Uterus (tissue), 3 donors: ENCODE measurements at regions not wholly inside any gene's neighbourhood (a gene's known extent, or its start where the extent isn't known, plus 50 kb on each side); places are given as distances from the start of the nearest gene placed in this dataset.

Experiments used
- DNase-seq, 2 donors: peaks; one replicate each; pipeline ENCODE4 v3.0.0-alpha.2; 2019 to 2020
- H3K27ac ChIP-seq, 2 donors: fragments of 200-600 bp; sonication (generic); 1 replicate in 1 of 2; 2 replicates in 1 of 2; pipeline ENCODE4 v1.5.1; 2016 to 2018
- H3K27me3 ChIP-seq, 2 donors: fragments of 200-600 bp; sonication (generic); one replicate each; pipeline ENCODE4 v1.5.1; 2018 to 2019; ENCODE audit warnings: control low read depth in 1 of 2
- H3K36me3 ChIP-seq, 2 donors: fragments of 200-600 bp; sonication (generic); one replicate each; pipeline ENCODE4 v1.5.1; 2019; ENCODE audit warnings: control low read depth in 1 of 2
- H3K4me1 ChIP-seq, 2 donors: fragments of 200-600 bp; sonication (generic); one replicate each; pipeline ENCODE4 v1.5.1; 2018 to 2019; ENCODE audit warnings: control low read depth in 1 of 2
- H3K4me3 ChIP-seq, 2 donors: fragments of 200-600 bp; sonication (generic); 1 replicate in 1 of 2; 2 replicates in 1 of 2; pipeline ENCODE4 v1.5.1; 2018 to 2019; ENCODE audit warnings: mild to moderate bottlenecking in 1 of 2
- H3K9me3 ChIP-seq, 2 donors: fragments of 200-600 bp; sonication (generic); one replicate each; pipeline ENCODE4 v1.5.1; 2019; ENCODE audit warnings: control low read depth in 1 of 2
- POLR2A ChIP-seq, 2 donors: fragments of 450-650 bp; IDR thresholded peaks; one replicate each; pipeline ENCODE4 v1.6.1; 2016; ENCODE audit warnings: antibody characterized with exemption in 2 of 2, mild to moderate bottlenecking in 1 of 2, moderate library complexity in 1 of 2
- intact Hi-C: fragments of 100-400 bp; cut with DNase I; formaldehyde crosslinking; loops from one replicate; pipeline ENCODE4 v1.15.1; 2023; ENCODE audit warnings: low total_unique reads
- TF ChIP-seq, protein P1 (sequence below), 4 experiments: fragments of 200-600 bp in 2 of 4; fragments of 450-650 bp in 2 of 4; sonication (generic) in 2 of 4; IDR thresholded peaks; one replicate each; pipeline ENCODE4 v1.5.1; 2016 to 2019; ENCODE audit warnings: antibody characterized with exemption in 4 of 4, mild to moderate bottlenecking in 2 of 4, moderate library complexity in 1 of 4
- donor health status: DM: yes; HTN: yes; CAD: no.

DNA sequence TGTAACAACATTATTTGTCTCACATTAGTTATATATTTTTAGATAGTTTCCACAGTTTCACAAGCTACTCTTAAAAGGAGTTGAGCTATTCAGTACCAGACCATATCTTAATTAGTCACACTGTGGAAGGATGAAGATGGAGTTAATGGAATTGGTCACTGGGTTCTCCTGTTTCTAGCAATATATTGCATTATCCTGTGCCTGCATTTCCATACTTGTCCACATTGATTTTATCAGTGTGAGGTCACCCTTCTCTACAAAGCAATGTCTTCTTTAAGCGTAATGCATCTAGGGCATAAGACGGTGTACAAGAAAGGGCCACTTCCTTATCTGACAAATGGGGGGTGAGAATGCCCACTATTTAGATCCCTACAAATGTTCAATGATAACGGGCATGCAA, 216.8 kb upstream of the TANK start:
- Histone ChIP-seq H3K27ac (no peak overlapping the region), H3K9me3 (no peaks in the 10 kb centered on the region), H3K4me1 (peaks cover 0 to 5% of the 10 kb centered on the region in 2 donors), H3K36me3 (no peaks in the 10 kb centered on the region), H3K27me3 (no peaks in the 10 kb centered on the region), H3K4me3 (no peak overlapping the region)
- DNase-seq = no peak
- TF ChIP-seq POLR2A (IDR thresholded peaks at IDR 0.05) = no peak
- TF ChIP-seq, protein P1, sequence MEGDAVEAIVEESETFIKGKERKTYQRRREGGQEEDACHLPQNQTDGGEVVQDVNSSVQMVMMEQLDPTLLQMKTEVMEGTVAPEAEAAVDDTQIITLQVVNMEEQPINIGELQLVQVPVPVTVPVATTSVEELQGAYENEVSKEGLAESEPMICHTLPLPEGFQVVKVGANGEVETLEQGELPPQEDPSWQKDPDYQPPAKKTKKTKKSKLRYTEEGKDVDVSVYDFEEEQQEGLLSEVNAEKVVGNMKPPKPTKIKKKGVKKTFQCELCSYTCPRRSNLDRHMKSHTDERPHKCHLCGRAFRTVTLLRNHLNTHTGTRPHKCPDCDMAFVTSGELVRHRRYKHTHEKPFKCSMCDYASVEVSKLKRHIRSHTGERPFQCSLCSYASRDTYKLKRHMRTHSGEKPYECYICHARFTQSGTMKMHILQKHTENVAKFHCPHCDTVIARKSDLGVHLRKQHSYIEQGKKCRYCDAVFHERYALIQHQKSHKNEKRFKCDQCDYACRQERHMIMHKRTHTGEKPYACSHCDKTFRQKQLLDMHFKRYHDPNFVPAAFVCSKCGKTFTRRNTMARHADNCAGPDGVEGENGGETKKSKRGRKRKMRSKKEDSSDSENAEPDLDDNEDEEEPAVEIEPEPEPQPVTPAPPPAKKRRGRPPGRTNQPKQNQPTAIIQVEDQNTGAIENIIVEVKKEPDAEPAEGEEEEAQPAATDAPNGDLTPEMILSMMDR (IDR thresholded peaks at IDR 0.05) = no peak
- intact Hi-C loops = no loop called here

DNA sequence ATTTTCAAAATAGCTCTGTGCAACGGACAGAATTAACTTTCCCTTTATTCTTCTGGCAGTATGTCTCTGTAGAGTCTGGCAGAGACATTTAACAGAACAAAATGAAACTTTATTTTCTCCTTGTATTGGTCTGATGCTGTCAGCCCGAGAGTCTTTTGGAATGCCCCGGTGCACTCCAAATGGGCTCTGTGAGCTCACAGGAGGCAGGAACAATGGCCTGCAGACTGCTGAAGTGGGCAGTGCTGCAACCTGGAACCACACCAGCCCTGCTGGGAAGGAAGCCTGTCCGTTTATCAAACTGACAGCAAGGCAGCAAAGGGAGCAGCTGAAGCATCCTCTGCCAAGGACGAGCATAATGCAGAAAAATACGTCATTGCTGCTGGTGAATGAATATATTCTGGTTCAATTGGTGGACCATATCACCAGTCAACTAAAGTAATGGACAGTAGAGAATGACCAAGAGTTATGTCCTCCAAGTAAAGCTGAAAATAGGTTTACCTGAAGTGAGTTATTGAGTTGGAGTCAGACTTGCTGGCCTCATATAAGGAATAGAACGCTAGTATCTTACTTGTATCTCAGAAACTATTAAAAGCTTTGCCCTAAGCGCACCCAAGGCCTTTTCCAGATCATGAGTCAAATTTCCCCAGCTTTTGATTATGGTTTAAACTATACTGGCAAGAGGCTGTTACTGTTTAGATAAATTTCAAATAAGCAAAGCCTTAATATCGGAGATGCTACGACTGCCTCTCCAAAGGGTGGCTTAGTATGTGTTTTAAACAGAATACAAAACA, 207.6 kb upstream of the TANK start:
- peak overlapping the region; percentile 74 to 84 for H3K27ac ChIP-seq
- H3K36me3 ChIP-seq = no peaks in the 10 kb centered on the region
- no peaks in the 10 kb centered on the region for H3K9me3 ChIP-seq
- H3K4me3 ChIP-seq = peak overlapping the region in 1 of 2 donors; percentile 20
- TF ChIP-seq POLR2A (IDR thresholded peaks at IDR 0.05) = no peak
- TF ChIP-seq, protein P1 (IDR thresholded peaks at IDR 0.05) = no peak
- peak; percentile 71 to 73 for DNase-seq
- H3K4me1 ChIP-seq = peaks cover 0 to 5% of the 10 kb centered on the region in 2 donors
- H3K27me3 ChIP-seq = no peaks in the 10 kb centered on the region
- intact Hi-C loops = no loop called here

DNA sequence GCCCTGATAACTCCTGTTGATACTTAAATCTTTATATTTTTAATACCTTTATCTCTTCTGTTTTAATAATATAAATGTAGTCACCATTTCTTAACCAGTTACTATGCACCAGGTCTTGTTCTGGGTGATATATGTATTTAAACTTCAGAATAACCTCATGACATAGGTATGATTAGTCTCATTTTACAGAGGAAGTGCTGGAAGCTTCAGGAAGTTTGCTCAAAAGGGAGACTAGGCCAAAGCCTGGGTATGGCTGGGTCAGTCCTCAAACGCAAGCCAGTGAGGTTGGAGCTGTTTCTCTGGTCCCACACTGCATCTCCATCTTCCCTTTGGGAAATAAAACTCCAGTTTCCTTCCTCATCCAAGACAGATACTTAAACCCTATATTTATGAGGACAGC, 204.7 kb upstream of the TANK start:
- TF ChIP-seq POLR2A (IDR thresholded peaks at IDR 0.05) = no peak
- TF ChIP-seq, protein P1 (IDR thresholded peaks at IDR 0.05) = no peak
- H3K4me3 ChIP-seq = no peak overlapping the region
- no peaks in the 10 kb centered on the region for H3K27me3 ChIP-seq
- H3K36me3 ChIP-seq = no peaks in the 10 kb centered on the region
- H3K27ac ChIP-seq = peak overlapping the region in 1 of 2 donors; percentile 9
- no peak for DNase-seq
- intact Hi-C loops = no loop called here
- H3K4me1 ChIP-seq = peaks cover 0 to 5% of the 10 kb centered on the region in 2 donors
- H3K9me3 ChIP-seq = no peaks in the 10 kb centered on the region

DNA sequence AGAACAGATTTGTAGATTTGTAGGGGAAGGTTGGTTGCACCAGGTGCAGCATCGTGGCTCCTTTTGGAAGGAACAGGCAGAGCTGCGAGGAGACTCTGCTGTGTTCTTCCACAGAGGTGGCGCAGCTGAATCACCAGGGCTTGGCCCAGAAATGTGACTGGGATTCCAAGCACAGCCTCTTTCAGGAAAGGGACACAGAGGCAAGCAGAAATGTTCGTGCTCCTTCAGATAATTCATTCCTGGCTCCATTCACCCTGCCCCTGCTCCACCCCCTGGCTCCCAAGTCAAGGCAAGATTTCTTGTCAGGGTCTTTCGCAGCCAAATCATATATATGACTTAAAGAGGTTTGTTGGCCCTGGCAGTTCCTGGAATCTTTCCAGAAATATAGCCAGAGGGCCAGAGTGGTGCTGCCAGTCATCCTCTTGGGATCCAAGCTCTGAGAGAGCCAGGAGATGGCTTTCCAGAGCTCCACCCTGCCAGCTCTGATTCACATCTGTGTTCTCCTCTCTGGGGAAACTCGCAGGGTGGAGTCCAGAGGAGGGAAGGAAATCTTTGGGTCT, 203.9 kb upstream of the TANK start:
- H3K4me3 ChIP-seq = no peak overlapping the region
- no peaks in the 10 kb centered on the region for H3K27me3 ChIP-seq
- intact Hi-C loops = no loop called here
- no peaks in the 10 kb centered on the region for H3K36me3 ChIP-seq
- DNase-seq = peak in 1 of 2 donors; percentile 21
- H3K27ac ChIP-seq = peak overlapping the region in 1 of 2 donors; percentile 9
- H3K9me3 ChIP-seq = no peaks in the 10 kb centered on the region
- TF ChIP-seq, protein P1 (IDR thresholded peaks at IDR 0.05) = no peak
- TF ChIP-seq POLR2A (IDR thresholded peaks at IDR 0.05) = no peak
- peaks cover 0 to 5% of the 10 kb centered on the region in 2 donors for H3K4me1 ChIP-seq

DNA sequence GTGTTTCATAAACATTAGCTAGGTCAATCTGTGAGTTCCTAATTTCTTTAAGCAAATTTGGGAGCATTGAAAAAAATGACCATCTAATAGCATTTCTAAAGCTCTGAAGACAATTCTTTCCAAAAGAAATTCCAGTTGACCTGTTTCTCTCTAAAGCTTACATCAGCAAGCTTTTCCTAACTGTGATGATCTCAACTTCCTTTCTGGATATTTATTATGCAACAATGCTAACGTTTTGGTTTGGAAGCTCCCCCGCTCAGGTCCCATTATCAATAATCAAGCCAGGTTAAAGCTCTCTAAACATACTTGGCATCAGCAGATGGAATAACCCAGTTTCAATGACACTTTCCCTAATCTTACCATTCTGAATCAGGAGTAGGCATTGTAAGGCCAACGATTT, 196.3 kb upstream of the TANK start:
- H3K4me1 ChIP-seq = no peaks in the 10 kb centered on the region
- H3K27me3 ChIP-seq = no peaks in the 10 kb centered on the region
- no peaks in the 10 kb centered on the region for H3K36me3 ChIP-seq
- no peaks in the 10 kb centered on the region for H3K9me3 ChIP-seq
- intact Hi-C loops = no loop called here
- no peak overlapping the region for H3K4me3 ChIP-seq
- TF ChIP-seq POLR2A (IDR thresholded peaks at IDR 0.05) = no peak
- TF ChIP-seq, protein P1 (IDR thresholded peaks at IDR 0.05) = no peak
- DNase-seq = no peak
- H3K27ac ChIP-seq = no peak overlapping the region
